NCI-H2227 (cell line): ENCODE measurements at regions not wholly inside any gene's neighbourhood (a gene's known extent, or its start where the extent isn't known, plus 50 kb on each side); places are given as distances from the start of the nearest gene placed in this dataset.
"Not testable (repeated sequence)": the region's sequence is repeated elsewhere in the genome, so short reads cannot be mapped to it uniquely, and the experiment has no call there.

ENCODE experiments used
- DNase-seq: peaks from one replicate; lab custom pipeline; 2025; ENCODE audit not compliant: unreplicated experiment; lab: John Stamatoyannopoulos, UW

- not testable (repeated sequence) for DNase-seq
These were observed 253.2 kb downstream of the MTERF1 start for GRCh38 chr7:91627324-91627723.

DNA sequence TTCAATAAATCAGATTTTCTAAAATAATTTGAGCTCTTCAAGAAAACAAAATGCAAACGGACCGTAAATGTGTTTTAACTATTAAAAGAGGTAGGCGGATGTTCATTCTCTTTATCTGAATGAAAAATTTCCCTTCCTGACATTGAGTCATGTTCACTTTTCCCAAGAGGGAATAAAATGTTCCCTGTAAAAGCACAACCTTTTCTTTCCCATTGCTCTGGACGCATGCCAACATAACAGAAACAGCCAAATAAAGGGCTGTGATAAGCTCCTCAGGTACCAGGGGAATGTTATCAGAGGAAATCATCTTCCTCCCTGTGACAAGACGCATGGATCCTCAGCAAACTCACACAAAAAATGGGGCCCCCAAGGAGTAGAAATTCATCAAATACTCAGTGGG is 251.8 kb downstream of the MTERF1 start:
- DNase-seq, result no peak

DNA sequence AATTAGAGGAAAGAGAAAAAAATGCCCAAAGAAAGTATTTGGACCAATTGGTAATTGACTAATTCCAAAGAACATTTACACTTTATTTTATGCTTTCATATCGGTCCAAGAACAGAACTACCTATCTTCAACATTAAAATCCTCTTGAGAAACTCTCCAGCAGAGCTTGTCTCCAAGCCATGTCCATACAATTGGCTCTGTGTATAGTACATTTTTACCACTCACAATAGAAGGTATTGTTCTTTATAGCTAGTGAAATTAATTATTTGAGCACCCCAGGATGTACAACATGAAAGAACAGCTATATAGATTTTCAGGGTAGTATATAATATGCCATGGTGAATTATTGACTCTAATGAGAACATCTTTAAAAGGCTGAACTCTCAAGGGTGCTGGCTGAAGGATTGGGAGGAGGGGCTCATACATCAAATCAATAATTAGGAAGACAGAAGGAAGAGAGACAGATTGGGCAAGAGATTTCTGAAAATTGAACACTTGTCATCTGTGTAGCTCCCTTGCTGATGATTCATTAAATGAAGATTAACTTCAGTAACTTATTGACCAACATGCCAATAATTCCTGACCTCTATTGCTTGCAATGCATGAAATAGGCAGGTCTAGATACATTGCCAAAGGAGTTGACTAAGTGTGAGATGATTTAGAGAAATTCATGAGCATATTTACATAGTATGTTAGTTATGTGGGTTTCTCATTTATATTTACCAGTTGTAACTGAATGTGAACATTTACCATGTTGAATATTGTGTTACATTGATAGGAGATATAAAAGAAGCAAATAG is 249.7 kb downstream of the MTERF1 start:
- DNase-seq, result no peak

GRCh38 chr7:91632234-91632940 is 248.1 kb downstream of the MTERF1 start:
- DNase-seq, result no peak

- DNase-seq, result no peak
These were observed 247.5 kb downstream of the MTERF1 start for GRCh38 chr7:91633013-91633441.

- DNase-seq, result no peak
These were observed 245.9 kb downstream of the MTERF1 start for GRCh38 chr7:91634485-91635177.

- DNase-seq, result no peak
These were observed 244.3 kb downstream of the MTERF1 start for GRCh38 chr7:91636129-91636724.

- no peak for DNase-seq
These were observed 243.8 kb downstream of the MTERF1 start for GRCh38 chr7:91636728-91637127.

DNA sequence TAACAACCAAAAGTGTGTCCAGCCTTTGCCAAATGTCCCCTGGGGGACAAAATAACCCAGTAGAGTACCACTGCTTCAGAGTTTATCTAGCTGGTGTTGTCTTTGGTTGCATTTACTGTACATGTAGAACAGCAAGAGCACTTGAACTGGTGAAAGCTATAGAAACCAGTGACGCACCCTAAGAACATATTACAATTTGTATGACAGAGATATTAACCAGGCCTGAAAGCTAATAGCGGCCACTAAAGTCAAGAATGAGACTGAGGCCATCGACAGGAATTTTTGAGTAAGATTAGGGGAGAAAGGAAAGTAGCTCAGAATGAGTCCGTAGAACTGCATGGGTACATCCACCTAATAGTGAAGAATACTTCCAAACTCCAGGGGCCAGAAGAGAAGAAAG is 236.2 kb downstream of the MTERF1 start:
- no peak for DNase-seq

DNA sequence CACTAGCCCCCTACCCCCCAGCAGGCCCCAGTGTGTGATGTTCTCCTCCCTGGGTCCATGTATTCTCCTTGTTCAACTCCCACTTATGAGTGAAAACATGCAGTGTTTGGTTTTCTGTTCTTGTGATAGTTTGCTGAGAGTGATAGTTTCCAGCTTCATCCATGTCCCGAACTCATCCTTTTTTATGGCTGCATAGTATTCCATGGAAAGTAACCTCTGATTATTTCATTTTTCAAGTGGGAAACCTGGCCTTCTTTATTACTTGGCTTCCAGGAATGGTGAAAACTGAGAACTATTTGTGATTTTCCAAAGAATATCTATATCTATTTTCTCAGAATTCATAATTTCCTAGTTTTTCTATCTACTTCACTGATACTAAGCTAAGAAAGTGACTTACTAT is 235.0 kb downstream of the MTERF1 start:
- no peak for DNase-seq

DNA sequence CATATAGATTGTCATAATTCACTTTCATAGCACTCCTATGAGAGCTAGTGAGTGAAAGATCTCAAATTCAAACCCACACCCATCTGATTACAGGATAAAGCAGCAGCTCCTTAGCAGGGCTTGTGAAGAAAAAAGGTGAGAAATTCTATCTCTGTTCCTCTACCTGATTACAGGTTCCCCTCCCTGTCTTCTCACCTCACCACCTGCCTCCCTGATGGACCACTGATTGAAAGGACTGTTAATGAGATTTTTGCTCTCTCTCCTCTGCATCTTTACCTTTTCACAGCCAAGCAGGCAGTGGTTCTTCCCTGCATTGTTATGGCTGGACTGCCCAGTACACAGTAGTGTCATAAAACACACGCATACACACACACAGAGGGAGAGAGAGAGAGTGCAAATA is 228.5 kb downstream of the MTERF1 start:
- DNase-seq, result no peak

- DNase-seq, result no peak
These were observed 227.2 kb downstream of the MTERF1 start for GRCh38 chr7:91653286-91653685.

DNA sequence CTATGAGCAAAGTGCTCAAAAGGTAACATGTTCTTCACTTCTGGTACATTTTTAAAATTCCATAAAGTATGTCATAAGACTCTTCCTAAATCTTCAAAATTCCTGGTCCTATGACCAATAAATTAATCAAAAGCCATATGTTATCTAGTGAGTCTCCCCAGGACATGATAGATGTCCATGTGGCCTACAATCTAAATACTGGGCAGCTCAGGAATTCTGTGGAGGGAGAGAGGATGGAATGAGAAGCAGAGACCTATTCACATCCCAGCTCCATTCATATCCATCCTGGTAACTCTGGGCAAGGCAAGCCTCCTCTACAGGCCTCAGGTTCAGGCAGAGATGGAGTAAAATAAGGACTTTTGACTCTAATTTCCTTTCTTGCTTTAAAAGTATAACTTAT is 224.8 kb downstream of the MTERF1 start:
- no peak for DNase-seq

DNA sequence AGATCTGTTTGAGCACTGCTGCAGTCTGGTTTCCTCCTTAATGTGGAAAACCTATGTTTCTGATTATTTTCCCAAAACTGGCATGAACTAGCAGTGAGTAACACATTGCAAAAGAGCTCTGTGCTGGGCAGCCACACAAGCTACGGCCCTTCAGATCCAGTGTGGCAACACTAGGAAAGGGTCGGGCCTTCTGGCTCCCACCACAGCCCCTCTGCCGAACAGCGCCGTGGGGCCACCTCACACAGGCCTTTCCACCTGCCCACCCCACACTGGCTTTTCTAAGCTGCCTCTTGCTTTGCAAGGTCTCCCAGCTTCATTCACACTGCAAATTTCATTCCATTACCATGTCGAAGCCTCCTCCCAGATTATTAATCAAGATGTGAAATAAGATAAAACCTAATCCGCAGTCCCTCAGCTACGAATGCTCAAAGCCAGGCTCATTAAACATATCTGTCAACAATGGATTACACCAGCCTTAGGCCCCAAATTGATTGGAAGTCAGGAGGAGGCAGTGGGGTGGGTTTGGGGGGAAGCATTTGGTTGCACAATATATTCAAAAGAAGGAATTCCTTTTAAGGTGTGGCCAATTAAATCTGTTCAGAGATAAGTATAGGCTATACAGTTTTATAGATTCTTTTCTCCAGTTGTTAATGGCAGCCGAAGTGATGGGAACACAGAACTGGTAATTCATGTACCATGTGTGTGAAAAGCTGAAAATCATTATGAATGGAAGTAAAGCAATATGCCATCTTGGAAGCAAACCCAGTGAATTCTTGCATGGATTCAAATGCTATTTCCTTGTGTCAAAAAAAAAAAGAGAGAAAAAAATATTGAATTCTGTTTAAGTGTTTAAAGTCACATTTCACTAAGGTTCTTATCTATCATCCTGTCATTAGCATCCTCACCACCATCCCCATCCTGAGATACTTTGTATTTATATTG is 223.7 kb downstream of the MTERF1 start:
- DNase-seq, result no peak

DNA sequence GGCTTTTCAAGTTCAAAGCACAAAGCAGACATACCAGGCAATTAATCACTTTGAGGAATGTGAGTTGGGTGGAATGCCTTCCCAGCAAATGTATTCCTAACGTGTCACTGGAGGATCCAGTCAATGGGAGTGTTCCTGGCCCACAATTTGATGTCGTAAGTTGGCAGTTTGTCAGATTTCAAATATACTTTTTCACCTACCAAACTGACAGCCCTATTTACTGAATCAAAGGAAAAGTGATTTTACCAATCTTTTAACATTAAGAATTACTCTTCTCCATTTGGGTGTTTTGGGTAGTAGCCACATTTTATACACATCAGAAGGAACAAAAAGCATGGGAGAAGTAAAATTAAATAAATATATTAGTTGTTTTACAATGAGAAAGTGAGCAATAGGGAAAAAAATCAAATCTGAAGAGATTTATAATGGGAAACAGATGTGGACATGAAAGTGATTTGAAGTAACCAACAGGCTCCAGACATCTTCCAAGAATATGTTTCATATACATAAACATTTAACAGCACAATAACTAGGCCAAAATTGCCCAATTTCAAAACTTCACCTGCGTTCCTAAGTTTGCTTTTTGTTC is 222.9 kb downstream of the MTERF1 start:
- no peak for DNase-seq

GRCh38 chr7:91659096-91659495 is 221.4 kb downstream of the MTERF1 start:
- no peak for DNase-seq

DNA sequence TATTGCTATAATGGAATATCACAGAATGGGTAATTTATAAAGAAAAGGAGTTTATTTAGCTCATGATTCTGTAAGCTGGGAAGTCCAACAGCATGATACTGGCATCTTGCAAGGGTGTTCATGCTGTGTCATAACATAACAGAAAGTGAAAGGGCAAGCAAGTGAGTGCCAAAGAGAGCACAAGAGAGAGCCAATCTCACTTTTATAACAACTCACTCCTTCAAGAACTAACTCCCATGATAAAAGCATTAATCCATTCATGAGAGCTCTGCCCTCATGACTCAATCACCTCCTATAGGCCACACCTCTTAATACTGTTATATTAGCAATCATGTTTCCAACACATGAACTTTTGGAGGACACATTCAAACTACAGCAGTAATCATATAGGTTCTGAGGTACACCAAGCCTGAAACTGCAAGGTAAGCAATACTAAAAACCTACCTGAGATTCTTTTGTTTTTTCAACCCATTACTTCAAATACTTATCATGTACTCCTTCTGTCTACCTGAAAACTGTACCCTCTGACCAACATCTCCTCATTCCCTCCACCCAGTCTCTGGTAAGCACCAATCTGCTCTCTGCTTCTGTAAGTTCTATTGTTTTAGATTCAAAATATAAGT is 219.7 kb downstream of the MTERF1 start:
- DNase-seq, result no peak

DNA sequence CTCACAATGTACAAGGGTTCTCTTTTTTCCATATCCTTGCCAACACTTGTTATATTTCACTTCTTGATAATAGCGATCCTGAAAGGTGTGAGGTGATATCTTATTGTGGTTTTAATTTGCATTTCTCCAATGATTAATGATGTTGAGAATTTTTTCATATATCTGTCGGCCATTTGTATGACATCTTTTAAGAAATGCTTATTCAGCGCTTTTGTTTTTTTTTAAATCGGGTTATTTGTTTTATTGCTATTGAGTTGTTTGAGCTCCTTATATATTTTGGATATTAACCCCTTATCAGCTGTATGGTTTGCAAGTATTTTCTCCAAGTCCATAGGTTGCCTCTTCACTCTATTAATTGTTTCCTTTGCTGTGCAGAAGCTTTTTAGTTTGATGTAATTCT is 218.8 kb downstream of the MTERF1 start:
- DNase-seq, result no peak

DNA sequence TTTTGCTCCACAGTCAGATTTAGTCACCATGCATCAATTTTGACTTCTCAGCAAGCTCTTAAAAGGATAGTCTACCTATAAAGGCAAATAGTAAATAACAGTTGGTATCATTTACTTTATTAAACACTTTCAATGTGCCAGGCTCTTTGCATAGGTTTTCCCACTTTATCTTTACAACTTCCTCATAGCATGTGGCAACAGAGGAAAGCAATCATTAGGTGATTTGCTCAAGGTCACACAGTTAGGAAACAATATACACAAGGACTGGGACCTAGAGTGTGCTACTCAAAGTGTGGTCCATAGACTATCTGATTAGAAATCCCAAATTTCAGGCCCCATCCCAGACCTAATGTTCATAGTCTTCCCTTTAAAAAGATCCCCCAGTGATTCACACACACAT is 212.3 kb downstream of the MTERF1 start:
- DNase-seq, result no peak

GRCh38 chr7:91671245-91671644 is 209.3 kb downstream of the MTERF1 start:
- no peak for DNase-seq
